ENCODE measurements at regions not wholly inside any gene's neighbourhood (a gene's known extent, or its start where the extent isn't known, plus 50 kb on each side); places are given as distances from the start of the nearest gene placed in this dataset.

DNA sequence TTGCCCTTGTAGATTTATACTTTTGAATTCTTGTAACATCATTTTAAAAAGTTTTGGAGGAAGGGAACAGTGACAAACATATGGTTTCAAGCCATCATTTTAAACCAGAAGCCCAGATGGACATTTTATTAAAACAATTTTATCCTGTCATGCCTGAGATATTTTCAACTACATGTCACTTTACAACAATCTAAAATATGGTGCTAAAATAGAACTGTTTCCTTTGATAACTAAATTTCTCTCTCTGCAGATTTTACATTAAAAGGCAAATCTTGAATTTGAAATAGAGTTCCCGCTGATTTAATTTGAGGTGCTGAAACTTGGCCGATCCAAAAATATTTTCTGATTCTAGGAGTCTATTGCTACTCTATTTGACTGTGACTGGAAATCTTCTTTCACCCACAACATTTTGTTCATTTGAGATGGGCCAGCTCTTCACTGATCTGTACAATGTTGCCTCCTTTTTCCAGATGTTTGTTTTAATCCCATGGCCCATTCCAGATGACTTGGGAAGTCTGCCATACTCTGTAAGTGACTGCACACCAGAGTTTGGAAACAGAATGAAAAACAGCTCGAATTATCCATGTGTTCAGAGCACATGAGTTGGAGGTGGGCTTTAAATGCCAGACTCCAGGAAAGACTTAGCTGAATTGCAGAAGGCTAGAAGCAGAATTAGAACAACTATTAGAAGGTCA is 402.5 kb downstream of the TMEM135 start:
- H2AFZ ChIP-seq (ENCODE audit: low read depth, low read length, poor library complexity, severe bottlenecking) = no peak overlapping the region
- H3K4me1 ChIP-seq (ENCODE audit: control insufficient read depth in 1 of 2, insufficient read depth in 2 of 2, low read length in 2 of 2) = peaks cover 0 to 13% of the 10 kb centered on the region in 2 experiments; a peak in 2 of 4 replicates
- POLR2A ChIA-PET = no interaction called here
- H3K4me3 ChIP-seq (replicated peaks in 1 of 2; ENCODE audit: low read depth in 1 of 2, low read length in 2 of 2) = no peak overlapping the region
- no peak overlapping the region for H3K9ac ChIP-seq (ENCODE audit: low read length)
- H3K27me3 ChIP-seq (ENCODE audit: insufficient read depth, low read length) = no peaks in the 10 kb centered on the region
- no peak for TF ChIP-seq SIN3A (IDR thresholded peaks at IDR 0.05; ENCODE audit: low read depth)
- no TSS peak for BruUV-seq (replicated peaks)
- CTCF ChIA-PET = no interaction called here
- H3K27ac ChIP-seq (ENCODE audit: low read depth, low read length) = no peak overlapping the region
- H4K20me1 ChIP-seq (ENCODE audit: insufficient read depth) = no peaks in the 10 kb centered on the region
- H3K79me2 ChIP-seq (ENCODE audit: insufficient read depth, low read length) = no peaks in the 10 kb centered on the region
- intact Hi-C loops (cut with micrococcal nuclease) = no loop called here
- RAD21 ChIA-PET (ENCODE audit: low non-redundant PET in 1 of 2, low total read pairs in 2 of 2, uncharacterized antibody in 2 of 2, unreplicated experiment in 2 of 2) = no interaction called here
- DNase-seq (ENCODE audit: low read depth, low spot score) (no peak), ATAC-seq (no peak)
- H3K4me2 ChIP-seq (ENCODE audit: low read length) = no peak overlapping the region
- H3K36me3 ChIP-seq (ENCODE audit: control insufficient read depth in 1 of 2, insufficient read depth in 2 of 2, low read length in 2 of 2) = no peaks in the 10 kb centered on the region
- H3K9me3 ChIP-seq (ENCODE audit: control insufficient read depth in 1 of 2, insufficient read depth in 1 of 2, low read depth in 1 of 2, low read length in 2 of 2) = no peaks in the 10 kb centered on the region
- H3K9me2 ChIP-seq (ENCODE audit: insufficient read depth) = 0 out of 2 replicates have a peak, but pooled peaks cover 3% of the 10 kb centered on the region

DNA sequence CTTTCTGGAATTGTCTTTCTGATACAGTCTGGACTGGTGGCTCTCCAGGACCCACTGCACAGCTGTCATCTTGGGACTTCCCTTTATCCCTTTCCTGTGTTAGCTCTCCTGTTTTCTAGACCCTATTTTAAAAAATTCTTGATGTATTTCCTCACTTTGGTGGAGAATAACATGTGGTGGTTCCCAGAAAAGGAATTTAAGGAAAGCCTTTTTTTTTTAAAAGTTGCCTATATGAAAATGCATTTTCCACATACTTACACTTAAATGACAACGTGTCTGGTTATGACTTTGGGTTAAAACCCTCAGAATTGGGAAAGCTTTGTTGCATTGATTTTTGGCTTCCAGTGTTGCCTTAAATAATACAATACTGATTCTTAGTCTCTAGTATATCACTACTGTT is 400.7 kb downstream of the TMEM135 start:
- BruUV-seq (replicated peaks) = no TSS peak
- Histone ChIP-seq H3K4me2 (ENCODE audit: low read length) (peak overlapping the region; percentile 21; the same call in 1 of the 2 replicates), H3K79me2 (ENCODE audit: insufficient read depth, low read length) (no peaks in the 10 kb centered on the region), H3K36me3 (ENCODE audit: control insufficient read depth in 1 of 2, insufficient read depth in 2 of 2, low read length in 2 of 2) (no peaks in the 10 kb centered on the region), H3K27ac (ENCODE audit: low read depth, low read length) (no peak overlapping the region), H3K9me3 (ENCODE audit: control insufficient read depth in 1 of 2, insufficient read depth in 1 of 2, low read depth in 1 of 2, low read length in 2 of 2) (no peaks in the 10 kb centered on the region), H3K4me3 (replicated peaks in 1 of 2; ENCODE audit: low read depth in 1 of 2, low read length in 2 of 2) (no peak overlapping the region), H3K9ac (ENCODE audit: low read length) (no peak overlapping the region), H2AFZ (ENCODE audit: low read depth, low read length, poor library complexity, severe bottlenecking) (no peak overlapping the region), H4K20me1 (ENCODE audit: insufficient read depth) (no peaks in the 10 kb centered on the region), H3K4me1 (ENCODE audit: control insufficient read depth in 1 of 2, insufficient read depth in 2 of 2, low read length in 2 of 2) (peaks cover 0 to 13% of the 10 kb centered on the region in 2 experiments; a peak in 2 of 4 replicates), H3K9me2 (ENCODE audit: insufficient read depth) (0 out of 2 replicates have a peak, but pooled peaks cover 3% of the 10 kb centered on the region), H3K27me3 (ENCODE audit: insufficient read depth, low read length) (no peaks in the 10 kb centered on the region)
- TF ChIP-seq ZFX (IDR thresholded peaks at IDR 0.05) = no peak
- TF ChIP-seq, protein P1, sequence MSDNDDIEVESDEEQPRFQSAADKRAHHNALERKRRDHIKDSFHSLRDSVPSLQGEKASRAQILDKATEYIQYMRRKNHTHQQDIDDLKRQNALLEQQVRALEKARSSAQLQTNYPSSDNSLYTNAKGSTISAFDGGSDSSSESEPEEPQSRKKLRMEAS (IDR thresholded peaks at IDR 0.05) = no peak
- no peak for TF ChIP-seq RAD21 (IDR thresholded peaks at IDR 0.05; ENCODE audit: low read depth)
- TF ChIP-seq, protein P2, sequence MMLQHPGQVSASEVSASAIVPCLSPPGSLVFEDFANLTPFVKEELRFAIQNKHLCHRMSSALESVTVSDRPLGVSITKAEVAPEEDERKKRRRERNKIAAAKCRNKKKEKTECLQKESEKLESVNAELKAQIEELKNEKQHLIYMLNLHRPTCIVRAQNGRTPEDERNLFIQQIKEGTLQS (IDR thresholded peaks at IDR 0.05) = no peak
- TF ChIP-seq ELF1 (IDR thresholded peaks at IDR 0.05; ENCODE audit: borderline replicate concordance, low read depth) = no peak
- no peak for TF ChIP-seq POLR2AphosphoS5 (IDR thresholded peaks at IDR 0.05; ENCODE audit: low read depth, low read length)
- TF ChIP-seq, protein P3, sequence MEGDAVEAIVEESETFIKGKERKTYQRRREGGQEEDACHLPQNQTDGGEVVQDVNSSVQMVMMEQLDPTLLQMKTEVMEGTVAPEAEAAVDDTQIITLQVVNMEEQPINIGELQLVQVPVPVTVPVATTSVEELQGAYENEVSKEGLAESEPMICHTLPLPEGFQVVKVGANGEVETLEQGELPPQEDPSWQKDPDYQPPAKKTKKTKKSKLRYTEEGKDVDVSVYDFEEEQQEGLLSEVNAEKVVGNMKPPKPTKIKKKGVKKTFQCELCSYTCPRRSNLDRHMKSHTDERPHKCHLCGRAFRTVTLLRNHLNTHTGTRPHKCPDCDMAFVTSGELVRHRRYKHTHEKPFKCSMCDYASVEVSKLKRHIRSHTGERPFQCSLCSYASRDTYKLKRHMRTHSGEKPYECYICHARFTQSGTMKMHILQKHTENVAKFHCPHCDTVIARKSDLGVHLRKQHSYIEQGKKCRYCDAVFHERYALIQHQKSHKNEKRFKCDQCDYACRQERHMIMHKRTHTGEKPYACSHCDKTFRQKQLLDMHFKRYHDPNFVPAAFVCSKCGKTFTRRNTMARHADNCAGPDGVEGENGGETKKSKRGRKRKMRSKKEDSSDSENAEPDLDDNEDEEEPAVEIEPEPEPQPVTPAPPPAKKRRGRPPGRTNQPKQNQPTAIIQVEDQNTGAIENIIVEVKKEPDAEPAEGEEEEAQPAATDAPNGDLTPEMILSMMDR (IDR thresholded peaks at IDR 0.05 in 2 of 3, conservative IDR thresholded peaks at IDR 0.05 in 1 of 3; ENCODE audit: borderline replicate concordance in 1 of 3, insufficient read depth in 1 of 3, low read depth in 2 of 3, low read length in 2 of 3) = no peak
- TF ChIP-seq SRF (IDR thresholded peaks at IDR 0.05; ENCODE audit: low read depth) = no peak
- no peak for TF ChIP-seq ZBTB33 (IDR thresholded peaks at IDR 0.05; ENCODE audit: extremely low read depth, insufficient replicate concordance, low read length)
- TF ChIP-seq EZH2 (IDR thresholded peaks at IDR 0.05) = no peak
- no peak for TF ChIP-seq FOSL1 (IDR thresholded peaks at IDR 0.05; ENCODE audit: low read depth)
- no peak for TF ChIP-seq YY1 (IDR thresholded peaks at IDR 0.05; ENCODE audit: extremely low read depth, insufficient replicate concordance, low read depth, low read length)
- TF ChIP-seq EGR1 (IDR thresholded peaks at IDR 0.05; ENCODE audit: low read depth) = no peak
- intact Hi-C loops (cut with micrococcal nuclease) = no loop called here
- RAD21 ChIA-PET (ENCODE audit: low non-redundant PET in 1 of 2, low total read pairs in 2 of 2, uncharacterized antibody in 2 of 2, unreplicated experiment in 2 of 2) = no interaction called here
- no peak for DNase-seq (ENCODE audit: low read depth, low spot score)
- POLR2A ChIA-PET = no interaction called here
- no peak for ATAC-seq
- CTCF ChIA-PET = no interaction called here

All from HCT116 (cell line).